CD4-positive, alpha-beta T cell treated with Interleukin-10 for 1 hour (primary cell): ENCODE measurements at regions not wholly inside any gene's neighbourhood (a gene's known extent, or its start where the extent isn't known, plus 50 kb on each side); places are given as distances from the start of the nearest gene placed in this dataset.
"Not testable (repeated sequence)": the region's sequence is repeated elsewhere in the genome, so short reads cannot be mapped to it uniquely, and the experiment has no call there.

Experiments used
- DNase-seq: peaks from one replicate; pipeline ENCODE4 v3.0.0-alpha.2; 2020

GRCh38 chr5:135279328-135279727 is 119.7 kb downstream of the MACROH2A1 start:
- DNase-seq, result no peak

GRCh38 chr5:135276151-135276550 is 122.9 kb downstream of the MACROH2A1 start:
- no peak for DNase-seq

GRCh38 chr5:135273212-135273611 is 125.8 kb downstream of the MACROH2A1 start:
- DNase-seq, result no peak

- DNase-seq, result no peak
Measured at GRCh38 chr5:135272311-135272805, 126.7 kb downstream of the MACROH2A1 start.

- no peak for DNase-seq
Measured at GRCh38 chr5:135271533-135272310, 127.3 kb downstream of the MACROH2A1 start.

GRCh38 chr5:135269931-135270421 is 129.1 kb downstream of the MACROH2A1 start:
- DNase-seq, result no peak

GRCh38 chr5:135269199-135269598 is 129.8 kb downstream of the MACROH2A1 start:
- DNase-seq, result no peak

GRCh38 chr5:135266975-135267374 is 132.1 kb downstream of the MACROH2A1 start:
- no peak for DNase-seq

- no peak for DNase-seq
Measured at GRCh38 chr5:135266303-135266635, 132.8 kb downstream of the MACROH2A1 start.

GRCh38 chr5:135265497-135266302 is 133.3 kb downstream of the MACROH2A1 start:
- no peak for DNase-seq

- no peak for DNase-seq
Measured at GRCh38 chr5:135264451-135265440, 134.3 kb downstream of the MACROH2A1 start.

- DNase-seq, result no peak
Measured at GRCh38 chr5:135263022-135263668, 135.9 kb downstream of the MACROH2A1 start.

- DNase-seq, result no peak
Measured at GRCh38 chr5:135262364-135262763, 136.7 kb downstream of the MACROH2A1 start.

- DNase-seq, result not testable (repeated sequence)
Measured at GRCh38 chr5:135260108-135260507, 138.9 kb downstream of the MACROH2A1 start.

- DNase-seq, result no peak
Measured at GRCh38 chr5:135255461-135256178, 143.4 kb downstream of the MACROH2A1 start.

- no peak for DNase-seq
Measured at GRCh38 chr5:135254183-135254582, 144.8 kb downstream of the MACROH2A1 start.

GRCh38 chr5:135253601-135254178 is 145.3 kb downstream of the MACROH2A1 start:
- no peak for DNase-seq

GRCh38 chr5:135251093-135251492 is 147.9 kb downstream of the MACROH2A1 start:
- DNase-seq, result no peak

GRCh38 chr5:135250671-135251070 is 148.4 kb downstream of the MACROH2A1 start:
- DNase-seq, result no peak

- DNase-seq, result no peak
Measured at GRCh38 chr5:135249658-135250057, 149.4 kb downstream of the MACROH2A1 start.

GRCh38 chr5:135248801-135249231 is 150.2 kb downstream of the MACROH2A1 start:
- no peak for DNase-seq
